Testis (tissue), 2 donors: ENCODE measurements at regions not wholly inside any gene's neighbourhood (a gene's known extent, or its start where the extent isn't known, plus 50 kb on each side); places are given as distances from the start of the nearest gene placed in this dataset.

Source experiments
- DNase-seq: peaks from one replicate; pipeline ENCODE4 v3.0.0-alpha.2; 2019
- H3K27ac ChIP-seq, 2 donors: fragments of 200-600 bp; sonication (generic); one replicate each; pipeline ENCODE4 v1.5.1; 2019
- H3K27me3 ChIP-seq: fragments of 200-600 bp; sonication (generic); one replicate; pipeline ENCODE4 v1.5.1; 2019
- H3K36me3 ChIP-seq: fragments of 200-600 bp; sonication (generic); one replicate; pipeline ENCODE4 v1.5.1; 2017; ENCODE audit warnings: low read depth; ENCODE audit errors: missing control alignments
- H3K4me1 ChIP-seq: fragments of 200-600 bp; sonication (generic); one replicate; pipeline ENCODE4 v1.5.1; 2019
- H3K4me3 ChIP-seq, 2 donors: fragments of 200-600 bp; sonication (generic); one replicate each; pipeline ENCODE4 v1.5.1; 2017 to 2019
- H3K9me3 ChIP-seq: fragments of 200-600 bp; sonication (generic); one replicate; pipeline ENCODE4 v1.5.1; 2017
- CTCF ChIP-seq, 3 experiments: fragments of 450-650 bp in 2 of 3; fragments of 200-600 bp in 1 of 3; sonication (generic) in 1 of 3; IDR thresholded peaks; one replicate each; pipeline ENCODE4 v1.5.1; 2016 to 2019; ENCODE audit warnings: antibody characterized with exemption in 3 of 3, mild to moderate bottlenecking in 2 of 3, moderate library complexity in 1 of 3
- POLR2A ChIP-seq: fragments of 450-650 bp; IDR thresholded peaks from one replicate; pipeline ENCODE4 v1.6.1; 2017; ENCODE audit warnings: antibody characterized with exemption, mild to moderate bottlenecking, moderate library complexity
- WGBS, 2 donors: methylation state at CpG; one replicate each; pipeline ENCODE4 v1.1.5; 2018; 5-methylcytosine and 5-hydroxymethylcytosine counted together
- intact Hi-C: fragments of 100-400 bp; cut with DNase I; formaldehyde crosslinking; loops from one replicate; pipeline ENCODE4 v1.15.1; 2023; ENCODE audit warnings: low total_unique reads

- no peak overlapping the region for H3K4me3 ChIP-seq
- intact Hi-C loops: no loop called here
- 82 to 85% methylated on average over 7 of the region's 7 CpGs for WGBS, 2 donors
Measured at GRCh38 chr13:99722931-99723330, 221.7 kb downstream of the TM9SF2 start.

GRCh38 chr13:99722338-99722818 lies 221.1 kb downstream of the TM9SF2 start:
- Histone ChIP-seq H3K36me3 (no peaks in the 10 kb centered on the region), H3K9me3 (no peaks in the 10 kb centered on the region), H3K27ac (no peak overlapping the region), H3K4me1 (no peaks in the 10 kb centered on the region), H3K27me3 (no peaks in the 10 kb centered on the region), H3K4me3 (no peak overlapping the region)
- intact Hi-C loops: no loop called here
- 84 to 89% methylated on average over 3 of the region's 3 CpGs for WGBS, 2 donors
- TF ChIP-seq POLR2A (no peak), CTCF (IDR thresholded peaks at IDR 0.05) (no peak)
- DNase-seq: no peak

More at GRCh38 chr13:99722931-99723330, 221.7 kb downstream of the TM9SF2 start:
- no peaks in the 10 kb centered on the region for H3K4me1 ChIP-seq
- H3K27me3 ChIP-seq: no peaks in the 10 kb centered on the region
- H3K27ac ChIP-seq: no peak overlapping the region
- no peaks in the 10 kb centered on the region for H3K36me3 ChIP-seq
- DNase-seq: no peak
- TF ChIP-seq CTCF (IDR thresholded peaks at IDR 0.05): no peak
- TF ChIP-seq POLR2A: no peak
- no peaks in the 10 kb centered on the region for H3K9me3 ChIP-seq

GRCh38 chr13:99721606-99722337 lies 220.5 kb downstream of the TM9SF2 start:
- no peak for DNase-seq
- no peaks in the 10 kb centered on the region for H3K27me3 ChIP-seq
- intact Hi-C loops: no loop called here
- no peaks in the 10 kb centered on the region for H3K9me3 ChIP-seq
- WGBS, 2 donors: 88 to 89% methylated on average over 4 of the region's 4 CpGs
- no peaks in the 10 kb centered on the region for H3K4me1 ChIP-seq
- no peak overlapping the region for H3K27ac ChIP-seq
- H3K36me3 ChIP-seq: no peaks in the 10 kb centered on the region
- TF ChIP-seq CTCF (IDR thresholded peaks at IDR 0.05) (no peak), POLR2A (no peak)
- H3K4me3 ChIP-seq: no peak overlapping the region

- DNase-seq: no peak
- no peak overlapping the region for H3K27ac ChIP-seq
- no peak overlapping the region for H3K4me3 ChIP-seq
- H3K9me3 ChIP-seq: no peaks in the 10 kb centered on the region
- no peaks in the 10 kb centered on the region for H3K36me3 ChIP-seq
- no peaks in the 10 kb centered on the region for H3K4me1 ChIP-seq
- no peaks in the 10 kb centered on the region for H3K27me3 ChIP-seq
- 72 to 93% methylated on average over 2 of the region's 2 CpGs for WGBS, 2 donors
- intact Hi-C loops: no loop called here
- TF ChIP-seq POLR2A (no peak), CTCF (IDR thresholded peaks at IDR 0.05) (no peak)
Measured at GRCh38 chr13:99717959-99718674, 216.8 kb downstream of the TM9SF2 start.
